Trophoblast cell (in vitro differentiated cells and primary cell): ENCODE measurements at regions not wholly inside any gene's neighbourhood (a gene's known extent, or its start where the extent isn't known, plus 50 kb on each side); places are given as distances from the start of the nearest gene placed in this dataset.

Experiments
- DNase-seq, 2 donors: peaks; one replicate each; pipeline ENCODE4 v3.0.0-alpha.2; 2016
- H2AFZ ChIP-seq: 2 replicates; pipeline ENCODE4 v1.6.1; 2013; ENCODE audit warnings: low read length, moderate library complexity, mild to moderate bottlenecking; ENCODE audit not compliant: insufficient read depth, poor library complexity
- H2AK5ac ChIP-seq: 2 replicates; pipeline ENCODE4 v1.6.1; 2013; ENCODE audit warnings: mild to moderate bottlenecking, low read length
- H2BK120ac ChIP-seq: 2 replicates; pipeline ENCODE4 v1.6.1; 2013; ENCODE audit warnings: low read length, mild to moderate bottlenecking, moderate library complexity; ENCODE audit not compliant: insufficient read depth, poor library complexity
- H2BK12ac ChIP-seq: 2 replicates; pipeline ENCODE4 v1.6.1; 2013; ENCODE audit warnings: mild to moderate bottlenecking, low read length, moderate library complexity
- H2BK5ac ChIP-seq: 2 replicates; pipeline ENCODE4 v1.6.1; 2013; ENCODE audit warnings: low read length, low read depth, moderate library complexity, mild to moderate bottlenecking; ENCODE audit not compliant: poor library complexity
- H3K14ac ChIP-seq: 2 replicates; pipeline ENCODE4 v1.6.1; 2013; ENCODE audit warnings: mild to moderate bottlenecking, low read length
- H3K18ac ChIP-seq: 2 replicates; pipeline ENCODE4 v1.6.1; 2013; ENCODE audit warnings: mild to moderate bottlenecking, low read length
- H3K23ac ChIP-seq: 2 replicates; pipeline ENCODE4 v1.6.1; 2013; ENCODE audit warnings: low read length
- H3K27ac ChIP-seq: 2 replicates; pipeline ENCODE4 v1.5.1; 2013; ENCODE audit warnings: low read depth, mild to moderate bottlenecking, inconsistent platforms, low read length, moderate library complexity
- H3K27me3 ChIP-seq: 2 replicates; pipeline ENCODE4 v1.6.1; 2013; ENCODE audit warnings: inconsistent platforms, mild to moderate bottlenecking, low read length, moderate library complexity; ENCODE audit not compliant: insufficient read depth
- H3K36me3 ChIP-seq, 2 experiments: 1 replicate in 1 of 2; 2 replicates in 1 of 2; pipeline ENCODE4 v1.6.1; 2013; ENCODE audit warnings: low read length in 2 of 2, mild to moderate bottlenecking in 2 of 2, moderate library complexity in 1 of 2; ENCODE audit not compliant: insufficient read depth in 2 of 2, control insufficient read depth in 1 of 2
- H3K4ac ChIP-seq: 2 replicates; pipeline ENCODE4 v1.6.1; 2013; ENCODE audit warnings: low read depth, mild to moderate bottlenecking, low read length, moderate library complexity
- H3K4me1 ChIP-seq, 2 experiments: 1 replicate in 1 of 2; 2 replicates in 1 of 2; pipeline ENCODE4 v1.6.1; 2013; ENCODE audit warnings: low read length in 2 of 2, mild to moderate bottlenecking in 2 of 2, moderate library complexity in 1 of 2; ENCODE audit not compliant: insufficient read depth in 2 of 2, control insufficient read depth in 1 of 2
- H3K4me2 ChIP-seq: 2 replicates; pipeline ENCODE4 v1.6.1; 2013; ENCODE audit warnings: inconsistent platforms, mild to moderate bottlenecking, low read length, moderate library complexity
- H3K4me3 ChIP-seq: 2 replicates; pipeline ENCODE4 v1.5.1; 2013; ENCODE audit warnings: mild to moderate bottlenecking, low read depth, low read length, inconsistent platforms
- H3K79me1 ChIP-seq: one replicate; pipeline ENCODE4 v1.6.1; 2013; ENCODE audit warnings: low read length
- H3K79me2 ChIP-seq: 2 replicates; pipeline ENCODE4 v1.6.1; 2013; ENCODE audit warnings: low read length, mild to moderate bottlenecking; ENCODE audit not compliant: control insufficient read depth, insufficient read depth, poor library complexity
- H3K9ac ChIP-seq: 2 replicates; pipeline ENCODE4 v1.6.1; 2013; ENCODE audit warnings: mild to moderate bottlenecking, low read length
- H3K9me3 ChIP-seq: 2 replicates; pipeline ENCODE4 v1.6.1; 2013; ENCODE audit warnings: low read depth, mild to moderate bottlenecking, control low read depth, inconsistent platforms, low read length; ENCODE audit not compliant: insufficient read depth
- H4K12ac ChIP-seq: 2 replicates; pipeline ENCODE4 v1.6.1; 2013; ENCODE audit warnings: low read depth, mild to moderate bottlenecking, low read length, moderate library complexity
- H4K8ac ChIP-seq: 2 replicates; pipeline ENCODE4 v1.6.1; 2013; ENCODE audit warnings: low read depth, mild to moderate bottlenecking, low read length, moderate library complexity
- H4K91ac ChIP-seq: one replicate; pipeline ENCODE4 v1.6.1; 2013; ENCODE audit warnings: low read depth, mild to moderate bottlenecking, low read length, moderate library complexity
- WGBS: extraction: QIAGEN DNeasy Blood & Tissue Kit; methylation state at CpG from one replicate; pipeline ENCODE4 v1.1.7; 2013; ENCODE audit warnings: missing lambda C conversion rate; ENCODE audit not compliant: insufficient read length, insufficient coverage; ENCODE audit errors: extremely low coverage; 5-methylcytosine and 5-hydroxymethylcytosine counted together

- peak; percentile 36 for DNase-seq
These were observed 96.7 kb downstream of the RFLNA start for GRCh38 chr12:124391340-124392261.

GRCh38 chr12:124390442-124391097 is 95.7 kb downstream of the RFLNA start:
- Histone ChIP-seq H2AK5ac (no peak overlapping the region), H2BK120ac (peak overlapping the region; percentile 18), H3K27me3 (no peaks in the 10 kb centered on the region), H4K12ac (no peak overlapping the region), H3K9me3 (peaks cover 6% of the 10 kb centered on the region), H2BK5ac (no peak overlapping the region), H3K9ac (no peak overlapping the region), H4K91ac (peak overlapping the region; percentile 58), H3K79me1 (peaks cover 37% of the 10 kb centered on the region), H3K4me3 (no peak overlapping the region), H3K27ac (peak overlapping the region; percentile 11), H2BK12ac (peak overlapping the region; percentile 44), H3K4ac (peak overlapping the region; percentile 7), H3K4me2 (no peak overlapping the region), H3K23ac (no peak overlapping the region), H2AFZ (no peak overlapping the region), H3K4me1 (peaks cover 45 to 63% of the 10 kb centered on the region in 2 experiments), H4K8ac (peak overlapping the region; percentile 51), H3K14ac (peak overlapping the region; percentile 16), H3K36me3 (peaks cover 26 to 28% of the 10 kb centered on the region in 2 experiments), H3K79me2 (peaks cover 19% of the 10 kb centered on the region), H3K18ac (peak overlapping the region; percentile 24)
- no CpG with 5 or more reads among the region's 26 CpGs for WGBS
- DNase-seq: peak; percentile 71 to 73

More at GRCh38 chr12:124391340-124392261, 96.7 kb downstream of the RFLNA start:
- peak overlapping the region; percentile 13 for H3K27ac ChIP-seq
- H3K79me2 ChIP-seq: peaks cover 14% of the 10 kb centered on the region
- peak overlapping the region; percentile 9 for H2AK5ac ChIP-seq
- peak overlapping the region; percentile 26 for H2BK12ac ChIP-seq
- H3K23ac ChIP-seq: no peak overlapping the region
- H3K14ac ChIP-seq: peak overlapping the region; percentile 11
- peaks cover 6% of the 10 kb centered on the region for H3K9me3 ChIP-seq
- H4K8ac ChIP-seq: peak overlapping the region; percentile 51
- no peak overlapping the region for H2AFZ ChIP-seq
- no peak overlapping the region for H3K18ac ChIP-seq
- H3K4me2 ChIP-seq: no peak overlapping the region
- no CpG with 5 or more reads among the region's 35 CpGs for WGBS
- no peaks in the 10 kb centered on the region for H3K27me3 ChIP-seq
- peaks cover 27% of the 10 kb centered on the region for H3K79me1 ChIP-seq
- no peak overlapping the region for H2BK120ac ChIP-seq
- no peak overlapping the region for H2BK5ac ChIP-seq
- H3K4ac ChIP-seq: peak overlapping the region; percentile 9
- H4K91ac ChIP-seq: peak overlapping the region; percentile 58
- H3K9ac ChIP-seq: no peak overlapping the region
- peaks cover 35 to 53% of the 10 kb centered on the region in 2 experiments for H3K4me1 ChIP-seq
- no peak overlapping the region for H3K4me3 ChIP-seq
- peaks cover 24 to 30% of the 10 kb centered on the region in 2 experiments for H3K36me3 ChIP-seq
- H4K12ac ChIP-seq: no peak overlapping the region

- H3K23ac ChIP-seq: no peak overlapping the region
- WGBS: no CpG with 5 or more reads among the region's 16 CpGs
- no peak overlapping the region for H3K14ac ChIP-seq
- peak overlapping the region; percentile 89 for H3K4me2 ChIP-seq
- H3K9ac ChIP-seq: no peak overlapping the region
- H3K18ac ChIP-seq: no peak overlapping the region
- H3K9me3 ChIP-seq: peaks cover 6% of the 10 kb centered on the region
- peaks cover 49 to 69% of the 10 kb centered on the region in 2 experiments for H3K4me1 ChIP-seq
- no peak overlapping the region for H2AFZ ChIP-seq
- H4K8ac ChIP-seq: no peak overlapping the region
- H2BK12ac ChIP-seq: peak overlapping the region; percentile 21
- peak overlapping the region; percentile 39 for H3K27ac ChIP-seq
- H3K4me3 ChIP-seq: no peak overlapping the region
- peaks cover 41% of the 10 kb centered on the region for H3K79me1 ChIP-seq
- peak; percentile 56 to 63 for DNase-seq
- H4K91ac ChIP-seq: peak overlapping the region; percentile 80
- H3K27me3 ChIP-seq: no peaks in the 10 kb centered on the region
- no peak overlapping the region for H2BK5ac ChIP-seq
- H2BK120ac ChIP-seq: peak overlapping the region; percentile 3
- H2AK5ac ChIP-seq: no peak overlapping the region
- H3K36me3 ChIP-seq: peaks cover 24% of the 10 kb centered on the region in 2 experiments
- no peak overlapping the region for H3K4ac ChIP-seq
- peaks cover 19% of the 10 kb centered on the region for H3K79me2 ChIP-seq
- H4K12ac ChIP-seq: no peak overlapping the region
These were observed 95.0 kb downstream of the RFLNA start for GRCh38 chr12:124389725-124390441.
